GM21515 (cell line): ENCODE measurements at regions not wholly inside any gene's neighbourhood (a gene's known extent, or its start where the extent isn't known, plus 50 kb on each side); places are given as distances from the start of the nearest gene placed in this dataset.

ENCODE experiments used
- ATAC-seq: cut with Tn5 transposase; IDR thresholded peaks from one replicate; pipeline ENCODE4 v1.9.1; 2021; ENCODE audit not compliant: unreplicated experiment

- no peak for ATAC-seq
Measured at GRCh38 chr13:73421310-73421912, 362.6 kb downstream of the KLF5 start.

DNA sequence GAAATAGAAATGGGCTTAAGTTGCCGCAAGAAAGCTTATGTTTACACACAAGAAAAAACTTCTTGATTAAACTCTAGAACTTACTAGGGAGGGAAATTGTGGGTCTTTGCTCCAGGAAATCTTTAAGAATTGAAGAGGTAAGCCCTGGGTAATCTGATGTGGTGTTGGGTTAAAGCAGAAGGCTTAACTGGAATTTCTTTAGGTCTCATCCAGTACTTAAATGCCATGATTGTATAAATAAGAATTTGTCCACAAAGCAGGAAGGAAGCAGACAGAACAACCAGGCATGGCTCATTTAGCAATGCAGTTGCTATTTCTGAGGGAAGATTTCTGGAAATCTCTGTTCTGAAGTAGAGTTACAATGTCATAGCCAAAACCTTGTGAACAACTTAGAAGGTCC, 360.4 kb downstream of the KLF5 start:
- ATAC-seq = no peak

GRCh38 chr13:73417012-73417615, 358.3 kb downstream of the KLF5 start:
- ATAC-seq = no peak

DNA sequence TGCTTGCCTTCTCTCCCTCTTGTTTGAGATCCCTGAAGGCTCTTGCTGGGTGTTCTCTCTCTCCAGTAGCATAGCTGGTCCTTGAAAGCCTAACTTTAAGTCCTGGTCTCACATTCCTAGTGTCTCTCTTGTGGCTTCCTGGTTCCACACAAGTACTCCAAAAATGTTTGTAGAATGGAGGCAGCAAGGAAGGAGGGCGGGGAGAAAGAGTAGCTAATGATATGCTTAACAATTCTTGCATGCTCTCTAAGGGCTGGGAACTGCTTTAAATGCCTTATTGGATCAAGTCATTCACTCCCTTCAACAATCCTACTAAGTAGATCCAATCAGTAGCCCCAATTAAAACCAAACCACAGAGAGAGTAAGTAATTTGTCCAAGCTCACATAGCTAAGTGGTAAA, 357.3 kb downstream of the KLF5 start:
- ATAC-seq = no peak

DNA sequence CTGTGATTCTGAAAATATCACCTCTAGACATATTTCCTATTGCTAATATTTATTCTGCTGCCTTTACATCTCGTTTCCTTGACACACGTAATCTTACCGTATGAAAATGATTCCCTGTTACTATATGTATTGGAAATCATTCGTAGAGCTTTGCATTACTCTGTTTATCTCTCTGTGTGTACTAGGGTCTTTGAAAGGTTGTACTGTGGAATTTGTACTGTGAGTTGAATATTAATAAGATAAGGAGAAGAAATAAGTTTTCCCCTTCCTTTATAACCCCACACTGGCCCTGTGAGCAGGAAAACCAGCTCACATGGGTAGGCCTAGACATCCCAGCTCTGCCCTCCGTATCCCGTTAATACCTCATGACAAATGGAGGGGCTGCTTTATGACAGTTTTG, 354.9 kb downstream of the KLF5 start:
- ATAC-seq = no peak

DNA sequence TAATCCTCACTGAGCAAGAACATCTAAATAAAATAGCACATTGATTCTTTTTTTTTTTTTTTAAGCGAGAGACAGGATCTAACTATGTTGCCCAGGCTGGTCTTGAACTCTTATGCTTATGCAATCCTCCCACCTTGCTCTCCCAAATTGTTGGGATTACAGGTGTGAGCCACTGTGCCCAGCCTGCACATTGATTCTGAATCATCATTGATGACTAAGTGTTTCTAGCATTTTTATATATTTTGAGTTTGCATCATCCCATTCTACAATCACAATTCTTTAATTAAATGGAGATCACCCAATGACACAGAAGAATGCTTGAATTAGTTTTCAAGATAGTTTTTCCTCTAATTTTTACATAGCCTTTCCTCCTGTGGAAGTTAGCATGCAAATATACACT, 354.1 kb downstream of the KLF5 start:
- ATAC-seq = no peak

DNA sequence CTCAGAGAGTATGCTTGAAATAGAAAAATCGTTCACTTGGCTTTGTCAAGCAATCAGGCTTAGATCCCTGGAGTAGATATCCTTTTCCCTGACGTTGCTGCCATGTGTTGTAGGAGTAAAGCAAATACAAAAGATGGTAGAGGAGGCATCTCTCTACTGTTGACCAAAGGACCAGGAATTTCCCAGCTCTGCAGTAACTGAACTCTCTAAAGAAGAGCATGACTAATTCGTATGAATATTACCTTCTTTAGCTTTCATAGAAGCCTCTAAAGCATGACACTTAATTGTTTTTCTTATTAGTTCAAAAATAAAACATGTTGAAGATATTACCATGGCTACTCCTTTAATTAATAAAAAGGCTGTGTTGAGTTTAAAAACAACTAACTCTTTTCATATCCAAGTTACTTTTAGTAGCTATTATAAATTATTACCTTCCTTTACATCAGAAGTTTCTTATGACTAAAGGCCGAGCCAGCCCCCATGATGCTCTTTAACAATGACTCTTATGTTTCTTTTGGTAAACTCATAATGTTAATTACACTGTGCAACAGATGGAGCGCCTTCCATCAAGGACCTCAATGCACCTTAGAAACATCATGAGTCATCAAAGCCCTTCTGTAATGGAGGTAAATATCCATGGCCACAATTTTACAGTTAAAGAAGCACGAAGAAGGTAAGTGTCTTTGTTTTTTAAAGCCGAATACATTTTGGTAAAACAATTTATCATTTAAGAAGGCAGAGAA, 352.4 kb downstream of the KLF5 start:
- ATAC-seq = no peak

GRCh38 chr13:73406454-73406853, 347.6 kb downstream of the KLF5 start:
- no peak for ATAC-seq

GRCh38 chr13:73404581-73404980, 345.8 kb downstream of the KLF5 start:
- no peak for ATAC-seq

DNA sequence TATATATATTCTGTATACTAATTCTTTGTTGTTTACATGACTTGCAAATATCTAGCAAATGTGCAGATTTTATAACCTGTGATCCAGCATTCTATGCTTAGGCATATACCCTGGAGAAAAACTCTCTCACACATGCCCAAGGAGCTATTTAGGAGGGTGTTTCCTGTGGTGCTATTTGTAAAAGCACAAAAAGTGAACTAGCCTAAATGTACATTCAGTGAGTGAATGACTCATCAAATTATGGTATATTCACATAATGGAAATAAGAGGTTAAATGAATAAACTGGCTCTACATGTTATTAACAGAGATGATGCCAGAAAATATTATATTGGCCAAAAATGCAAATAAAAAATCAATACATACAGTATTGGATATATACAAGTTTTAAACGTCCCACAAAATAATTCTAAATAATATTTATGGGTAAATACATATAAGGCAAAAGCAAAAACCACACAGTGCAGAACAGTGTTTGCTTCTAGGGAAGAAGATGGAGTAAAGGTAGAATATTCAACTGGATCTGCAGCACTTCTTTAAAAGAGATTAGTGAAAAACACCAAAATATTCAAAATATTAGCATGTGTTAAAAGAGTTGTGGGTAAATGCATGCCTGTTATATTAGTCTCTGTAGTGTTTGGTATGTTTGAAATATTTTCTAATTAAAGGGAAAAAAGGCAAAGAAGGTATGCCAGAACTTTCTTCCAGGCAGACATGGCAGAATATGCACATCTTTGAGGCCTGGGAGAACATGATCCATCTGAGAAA, 344.7 kb downstream of the KLF5 start:
- no peak for ATAC-seq

GRCh38 chr13:73401769-73402168, 343.0 kb downstream of the KLF5 start:
- no peak for ATAC-seq

DNA sequence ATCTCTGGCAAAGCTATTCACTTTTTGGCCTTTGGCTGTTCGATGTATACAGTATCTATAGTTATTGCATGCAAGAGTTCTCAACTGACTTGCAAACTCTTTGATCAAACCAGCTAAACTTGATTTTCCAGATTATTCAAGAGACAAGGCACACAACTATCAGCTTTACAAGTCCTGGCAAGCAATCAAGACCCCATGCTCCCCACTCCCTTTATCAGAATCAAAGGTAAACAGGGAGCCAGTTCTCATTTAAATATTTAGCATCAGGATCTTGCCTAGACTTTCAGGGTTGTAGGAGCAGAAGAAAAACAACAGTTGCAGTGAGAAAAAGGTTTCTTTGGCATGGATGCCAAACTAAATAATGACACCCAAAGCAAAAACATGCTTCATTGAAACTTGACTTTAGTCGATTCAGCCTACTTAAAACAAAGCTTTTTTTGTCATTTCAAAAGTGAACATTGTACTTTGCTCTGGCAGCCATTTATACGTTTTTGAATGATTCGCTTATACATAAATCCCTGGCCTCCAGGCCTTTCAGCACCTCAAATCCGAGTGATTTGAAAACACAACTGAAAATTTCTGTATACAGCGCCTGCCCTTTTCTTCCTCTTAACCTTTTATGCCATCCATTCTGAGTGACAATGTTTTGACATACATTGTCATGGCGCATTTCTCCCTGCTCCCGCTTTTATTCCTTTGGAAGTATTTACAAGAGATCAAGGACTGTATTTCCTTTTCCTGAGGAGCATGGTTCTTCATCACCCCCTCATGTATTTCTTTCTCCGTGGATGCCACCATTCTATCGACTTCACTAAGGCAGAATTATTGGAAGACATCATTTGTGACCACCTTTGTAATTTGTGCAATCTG, 340.8 kb downstream of the KLF5 start:
- ATAC-seq = no peak

GRCh38 chr13:73397496-73398305, 338.9 kb downstream of the KLF5 start:
- no peak for ATAC-seq

DNA sequence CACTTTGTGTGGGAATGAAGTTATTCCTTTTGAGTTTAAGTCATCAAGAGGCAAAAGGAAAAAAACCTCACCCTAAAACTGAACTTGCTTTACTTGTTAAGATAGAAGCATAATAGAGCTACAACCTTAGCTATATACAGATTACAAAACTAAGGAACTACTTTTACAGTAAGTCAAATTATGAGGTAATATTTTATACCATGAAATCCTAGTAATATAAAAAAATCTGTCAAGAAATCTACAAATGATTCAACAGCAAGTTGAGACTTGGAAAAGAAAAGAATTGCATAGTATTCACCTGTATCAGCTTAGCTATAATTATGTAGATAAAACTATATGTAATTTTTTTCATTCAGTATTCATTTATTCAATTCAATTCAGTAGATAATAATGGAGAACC, 335.3 kb downstream of the KLF5 start:
- ATAC-seq = no peak

GRCh38 chr13:73390100-73390499, 331.3 kb downstream of the KLF5 start:
- ATAC-seq = no peak

GRCh38 chr13:73388586-73388985, 329.8 kb downstream of the KLF5 start:
- no peak for ATAC-seq

DNA sequence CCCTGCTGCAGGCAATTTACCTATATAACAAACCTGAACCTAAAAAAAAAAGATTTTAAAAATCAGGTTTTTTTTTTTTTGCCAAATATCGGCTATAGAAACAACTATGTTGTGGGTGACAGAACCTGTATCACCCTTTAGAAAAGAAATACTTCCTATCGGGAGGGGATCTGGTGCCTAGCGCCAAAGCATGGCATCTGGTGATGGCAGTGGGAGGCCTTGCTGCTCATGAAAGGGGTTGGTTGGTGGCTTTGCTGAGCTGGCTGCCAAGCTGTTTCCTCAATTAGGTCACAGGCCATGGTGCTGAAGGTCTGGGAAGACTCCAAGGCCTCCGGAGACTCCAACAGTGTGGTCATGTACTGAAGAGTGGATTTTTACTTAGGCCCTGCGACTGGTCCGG, 328.5 kb downstream of the KLF5 start:
- no peak for ATAC-seq

DNA sequence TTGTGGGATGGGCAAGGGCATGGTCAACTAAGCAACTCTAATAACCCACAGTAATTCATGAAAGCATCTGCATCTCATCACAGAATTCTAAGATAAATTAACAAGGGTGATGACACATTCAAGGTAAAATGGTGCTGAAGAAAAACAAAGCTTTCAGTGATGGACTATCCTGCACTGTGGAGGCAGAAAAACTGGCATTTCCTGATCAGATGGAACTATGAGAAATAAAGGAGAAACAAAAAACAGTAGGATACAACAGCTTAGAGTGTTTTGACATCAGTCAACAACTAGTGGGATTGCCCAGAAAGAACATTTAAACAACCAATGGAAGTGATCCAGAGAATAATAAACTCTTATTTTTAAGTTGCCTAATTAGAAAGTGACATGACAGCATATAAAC, 327.0 kb downstream of the KLF5 start:
- ATAC-seq = no peak

DNA sequence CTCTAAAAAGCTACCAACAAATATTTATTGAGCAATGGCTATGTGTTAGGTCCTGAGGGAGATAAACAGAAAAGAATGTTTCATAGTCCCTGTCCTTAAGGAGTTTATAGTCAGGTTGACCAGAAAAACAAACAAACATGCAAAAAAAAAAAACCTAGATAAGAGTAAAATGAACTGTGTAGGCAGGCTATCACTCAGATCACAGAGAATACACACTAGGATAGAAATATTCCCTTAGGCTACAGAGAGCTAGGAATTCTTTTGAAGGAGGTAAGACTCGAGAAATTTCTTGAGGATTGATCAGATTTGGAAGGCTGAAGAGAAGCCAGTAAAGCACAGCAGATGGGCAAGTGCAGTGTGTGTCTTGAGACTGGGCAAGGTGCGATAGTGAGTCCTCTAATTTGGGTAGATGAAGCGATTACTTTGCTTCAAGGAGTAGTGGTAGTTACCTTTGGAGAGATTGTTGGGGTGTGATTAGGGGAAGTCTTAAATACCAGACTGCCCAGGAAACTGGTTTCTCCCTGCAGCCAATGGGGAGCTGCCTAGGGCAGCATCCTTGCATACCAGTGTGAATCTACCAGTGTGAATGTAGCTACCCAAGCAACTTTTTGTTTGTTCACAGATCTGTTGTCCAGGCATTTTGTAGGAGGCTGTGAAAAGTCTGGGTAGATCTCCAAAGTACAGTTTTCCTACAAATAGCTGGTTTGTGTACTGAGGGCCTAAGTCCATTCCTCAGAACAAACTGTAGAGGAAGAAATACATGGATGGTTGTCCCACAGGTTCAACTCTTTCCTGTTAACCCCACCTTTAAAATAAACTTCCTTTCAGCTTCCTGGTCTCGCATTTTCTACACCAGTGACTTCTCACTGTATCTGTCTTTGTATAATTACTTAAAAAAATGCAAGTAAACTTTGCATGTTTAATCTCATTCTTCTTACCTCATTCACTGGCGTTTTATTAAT, 314.1 kb downstream of the KLF5 start:
- no peak for ATAC-seq
